ENCODE measurements at regions not wholly inside any gene's neighbourhood (a gene's known extent, or its start where the extent isn't known, plus 50 kb on each side); places are given as distances from the start of the nearest gene placed in this dataset.

GRCh38 chr21:25126564-25126963 is 480.7 kb downstream of the MRPL39 start:
- TF ChIP-seq CTCF (IDR thresholded peaks at IDR 0.05) (no peak), POLR2A (IDR thresholded peaks at IDR 0.05) (no peak), EP300 (IDR thresholded peaks at IDR 0.05) (no peak)
